H1 (cell line): ENCODE measurements at regions not wholly inside any gene's neighbourhood (a gene's known extent, or its start where the extent isn't known, plus 50 kb on each side); places are given as distances from the start of the nearest gene placed in this dataset.

ENCODE experiments used
- BRCA1 ChIP-seq: IDR thresholded peaks from 2 replicates; pipeline ENCODE4 v1.6.1; 2012; ENCODE audit warnings: low read depth, low read length, improper control_type of control experiment
- CEBPB ChIP-seq: IDR thresholded peaks from 2 replicates; pipeline ENCODE4 v1.6.1; 2012; ENCODE audit warnings: low read depth, low read length
- CREB1 ChIP-seq: IDR thresholded peaks from 2 replicates; pipeline ENCODE4 v1.6.1; 2012; ENCODE audit warnings: inconsistent platforms
- CTCF ChIP-seq, 3 experiments: IDR thresholded peaks; 1 replicate in 2 of 3; 2 replicates in 1 of 3; pipeline versions ENCODE4 v1.5.1 to v1.6.1; 2011; ENCODE audit warnings: low read length in 3 of 3, mild to moderate bottlenecking in 3 of 3, inconsistent platforms in 2 of 3, low read depth in 1 of 3, moderate library complexity in 1 of 3; ENCODE audit not compliant: insufficient read depth in 1 of 3; ENCODE audit errors: control extremely low read depth in 1 of 3
- EZH2 ChIP-seq: fragments of 200-600 bp; sonication (generic); IDR thresholded peaks from 2 replicates; pipeline ENCODE4 v1.7.1; 2012; ENCODE audit warnings: low read depth, mild to moderate bottlenecking, moderate library complexity, low read length, inconsistent platforms; ENCODE audit not compliant: severe bottlenecking
- KDM4A ChIP-seq: IDR thresholded peaks from one replicate; pipeline ENCODE4 v1.7.1; 2012; ENCODE audit warnings: low read depth, mild to moderate bottlenecking, moderate library complexity, low read length, inconsistent platforms; ENCODE audit not compliant: severe bottlenecking
- PHF8 ChIP-seq: fragments of 200-600 bp; sonication (generic); conservative IDR thresholded peaks from 2 replicates; pipeline ENCODE4 v1.7.1; 2012; ENCODE audit warnings: low read depth, mild to moderate bottlenecking, inconsistent platforms, low read length, moderate library complexity
- POLR2A ChIP-seq, 2 experiments: IDR thresholded peaks; 1 replicate in 1 of 2; 2 replicates in 1 of 2; pipeline ENCODE4 v1.6.1; 2011; ENCODE audit warnings: low read depth in 2 of 2, low read length in 2 of 2, mild to moderate bottlenecking in 2 of 2; ENCODE audit errors: control extremely low read depth in 1 of 2
- POLR2AphosphoS5 ChIP-seq: IDR thresholded peaks from 2 replicates; pipeline ENCODE4 v1.6.1; 2011; ENCODE audit warnings: low read depth, low read length
- SRF ChIP-seq: IDR thresholded peaks from 2 replicates; pipeline ENCODE4 v1.6.1; 2011; ENCODE audit warnings: mild to moderate bottlenecking, low read depth, low read length, moderate library complexity
- TAF1 ChIP-seq: IDR thresholded peaks from 2 replicates; pipeline ENCODE4 v1.6.1; 2011; ENCODE audit warnings: mild to moderate bottlenecking, low read depth, low read length
- USF2 ChIP-seq: IDR thresholded peaks from 2 replicates; pipeline ENCODE4 v1.6.1; 2011; ENCODE audit warnings: low read length, improper control_type of control experiment
- ZNF274 ChIP-seq: IDR thresholded peaks from 2 replicates; pipeline ENCODE4 v1.7.0; 2012; ENCODE audit warnings: low read length, borderline replicate concordance; ENCODE audit errors: extremely low read depth
- TF ChIP-seq, protein P1 (sequence below): IDR thresholded peaks from 2 replicates; pipeline ENCODE4 v1.6.1; 2012; ENCODE audit warnings: inconsistent platforms

GRCh38 chr3:164060923-164061322 is 1017.4 kb downstream of the SI start:
- TF ChIP-seq CTCF (IDR thresholded peaks at IDR 0.05; ENCODE audit: control extremely low read depth in 1 of 3, insufficient read depth in 1 of 3, low read depth in 1 of 3, low read length in 3 of 3), result no peak
- TF ChIP-seq PHF8, result no peak
- no peak for TF ChIP-seq BRCA1
- TF ChIP-seq POLR2AphosphoS5, result no peak
- no peak for TF ChIP-seq SRF
- TF ChIP-seq KDM4A, result no peak
- no peak for TF ChIP-seq CREB1
- no peak for TF ChIP-seq CEBPB
- TF ChIP-seq ZNF274, result no peak
- no peak for TF ChIP-seq EZH2
- TF ChIP-seq TAF1, result no peak
- TF ChIP-seq, protein P1, sequence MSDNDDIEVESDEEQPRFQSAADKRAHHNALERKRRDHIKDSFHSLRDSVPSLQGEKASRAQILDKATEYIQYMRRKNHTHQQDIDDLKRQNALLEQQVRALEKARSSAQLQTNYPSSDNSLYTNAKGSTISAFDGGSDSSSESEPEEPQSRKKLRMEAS, result no peak
- no peak for TF ChIP-seq USF2
- no peak for TF ChIP-seq POLR2A (IDR thresholded peaks at IDR 0.05; ENCODE audit: control extremely low read depth in 1 of 2, low read depth in 2 of 2, low read length in 2 of 2)
